Suprapubic skin (tissue), 4 donors: ENCODE measurements at regions not wholly inside any gene's neighbourhood (a gene's known extent, or its start where the extent isn't known, plus 50 kb on each side); places are given as distances from the start of the nearest gene placed in this dataset.
"Not testable (repeated sequence)": the region's sequence is repeated elsewhere in the genome, so short reads cannot be mapped to it uniquely, and the experiment has no call there.

Experiments used
- DNase-seq, 2 donors: peaks; one replicate each; pipeline ENCODE4 v3.0.0-alpha.2; 2019; ENCODE audit warnings: low spot score in 2 of 2
- H3K27ac ChIP-seq: fragments of 200-600 bp; sonication (generic); one replicate; pipeline ENCODE4 v1.5.1; 2019
- H3K27me3 ChIP-seq: fragments of 200-600 bp; sonication (generic); one replicate; pipeline ENCODE4 v1.5.1; 2019
- H3K36me3 ChIP-seq: fragments of 200-600 bp; sonication (generic); one replicate; pipeline ENCODE4 v1.5.1; 2019
- H3K4me1 ChIP-seq: fragments of 200-600 bp; sonication (generic); one replicate; pipeline ENCODE4 v1.5.1; 2019
- H3K4me3 ChIP-seq: fragments of 200-600 bp; sonication (generic); one replicate; pipeline ENCODE4 v1.5.1; 2019; ENCODE audit warnings: mild to moderate bottlenecking
- H3K9me3 ChIP-seq: fragments of 200-600 bp; sonication (generic); one replicate; pipeline ENCODE4 v1.5.1; 2019
- CTCF ChIP-seq, 2 donors: fragments of 200-600 bp in 1 of 2; fragments of 450-650 bp in 1 of 2; sonication (generic) in 1 of 2; IDR thresholded peaks; one replicate each; pipeline ENCODE4 v1.5.1; 2016 to 2019; ENCODE audit warnings: antibody characterized with exemption in 2 of 2, mild to moderate bottlenecking in 1 of 2, moderate library complexity in 1 of 2
- EP300 ChIP-seq: sonication (generic); formaldehyde crosslinking; IDR thresholded peaks from one replicate; pipeline ENCODE4 v1.6.1; 2017; ENCODE audit warnings: antibody characterized with exemption
- POLR2A ChIP-seq, 2 donors: fragments of 450-650 bp; IDR thresholded peaks; one replicate each; pipeline ENCODE4 v1.6.1; 2017; ENCODE audit warnings: antibody characterized with exemption in 2 of 2, mild to moderate bottlenecking in 2 of 2, moderate library complexity in 2 of 2
- POLR2AphosphoS5 ChIP-seq, 3 donors: sonication (generic); formaldehyde crosslinking; IDR thresholded peaks; one replicate each; pipeline ENCODE4 v1.6.1; 2017; ENCODE audit warnings: antibody characterized with exemption in 3 of 3
- WGBS: methylation state at CpG from one replicate; pipeline ENCODE4 v1.1.5; 2018; 5-methylcytosine and 5-hydroxymethylcytosine counted together

- Histone ChIP-seq H3K9me3 (peaks cover 5% of the 10 kb centered on the region), H3K27ac (no peak overlapping the region), H3K4me1 (no peaks in the 10 kb centered on the region), H3K36me3 (no peaks in the 10 kb centered on the region), H3K27me3 (no peaks in the 10 kb centered on the region), H3K4me3 (no peak overlapping the region)
- no peak for DNase-seq
- WGBS = 83% methylated on average over 5 of the region's 31 CpGs
- TF ChIP-seq EP300 (no peak), CTCF (IDR thresholded peaks at IDR 0.05) (no peak), POLR2A (IDR thresholded peaks at IDR 0.05) (no peak), POLR2AphosphoS5 (IDR thresholded peaks at IDR 0.05) (no peak)
Observed at GRCh38 chr11:49851511-49851910, 100.7 kb upstream of the OR4C13 start.

GRCh38 chr11:49851971-49852389 is 100.2 kb upstream of the OR4C13 start:
- Histone ChIP-seq H3K4me3 (no peak overlapping the region), H3K27me3 (no peaks in the 10 kb centered on the region), H3K36me3 (no peaks in the 10 kb centered on the region), H3K4me1 (no peaks in the 10 kb centered on the region), H3K9me3 (peaks cover 5% of the 10 kb centered on the region), H3K27ac (no peak overlapping the region)
- WGBS = no CpG with 5 or more reads among the region's 35 CpGs
- TF ChIP-seq POLR2A (IDR thresholded peaks at IDR 0.05) = no peak
- TF ChIP-seq CTCF (IDR thresholded peaks at IDR 0.05) = no peak
- no peak for TF ChIP-seq POLR2AphosphoS5 (IDR thresholded peaks at IDR 0.05)
- no peak for TF ChIP-seq EP300
- no peak for DNase-seq

DNA sequence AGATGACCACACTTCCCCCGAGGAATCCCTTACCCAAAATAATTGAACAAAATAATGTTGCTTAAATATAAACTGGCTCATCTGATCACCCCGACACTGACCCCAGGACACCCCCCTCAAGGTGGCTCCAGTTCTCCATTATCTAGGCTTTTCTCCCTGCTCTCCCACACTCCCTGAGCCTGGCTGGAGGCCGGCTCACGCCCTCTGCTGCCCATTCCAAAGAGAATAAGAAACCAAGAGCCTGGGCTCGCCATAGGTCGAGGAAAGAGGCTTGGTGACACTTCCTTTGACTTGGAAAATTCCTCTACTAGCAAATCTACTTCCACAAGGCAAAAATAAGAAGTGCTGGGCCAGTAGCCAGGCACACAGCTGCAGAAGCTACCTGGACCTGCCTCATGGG is 63.3 kb upstream of the OR4C13 start:
- not testable (repeated sequence) for H3K4me3 ChIP-seq, DNase-seq, H3K4me1 ChIP-seq, H3K27me3 ChIP-seq, H3K9me3 ChIP-seq, H3K27ac ChIP-seq, H3K36me3 ChIP-seq
- 71% methylated on average over 6 of the region's 6 CpGs for WGBS

GRCh38 chr11:49891910-49892671 is 60.1 kb upstream of the OR4C13 start:
- not testable (repeated sequence) for H3K27ac ChIP-seq, H3K9me3 ChIP-seq, H3K4me1 ChIP-seq, H3K27me3 ChIP-seq, H3K4me3 ChIP-seq, H3K36me3 ChIP-seq, DNase-seq
- 63% methylated on average over 12 of the region's 57 CpGs for WGBS

- not testable (repeated sequence) for H3K4me1 ChIP-seq, H3K4me3 ChIP-seq, H3K27ac ChIP-seq, DNase-seq, H3K27me3 ChIP-seq, H3K36me3 ChIP-seq, H3K9me3 ChIP-seq
- WGBS = 92% methylated on average over 14 of the region's 29 CpGs
Observed at GRCh38 chr11:49893442-49893841, 58.7 kb upstream of the OR4C13 start.
